Neural progenitor cell (in vitro differentiated cells): ENCODE measurements at regions not wholly inside any gene's neighbourhood (a gene's known extent, or its start where the extent isn't known, plus 50 kb on each side); places are given as distances from the start of the nearest gene placed in this dataset.

Experiments used
- DNase-seq: peaks from one replicate; pipeline ENCODE4 v3.0.0-alpha.2; 2016; ENCODE audit warnings: low spot score
- H2AFZ ChIP-seq: fragments of 200-600 bp; sonication (generic); replicated peaks from 2 replicates; pipeline ENCODE4 v1.6.1; 2016; ENCODE audit warnings: antibody characterized with exemption
- H3F3A ChIP-seq: fragments of 200-600 bp; sonication (generic); 2 replicates; pipeline ENCODE4 v1.6.1; 2016; ENCODE audit warnings: antibody characterized with exemption, low read depth
- H3K27ac ChIP-seq: fragments of 200-600 bp; sonication (generic); 2 replicates; pipeline ENCODE4 v1.5.1; 2016; ENCODE audit warnings: mild to moderate bottlenecking
- H3K27me3 ChIP-seq: fragments of 200-600 bp; sonication (generic); 2 replicates; pipeline ENCODE4 v1.6.1; 2016; ENCODE audit warnings: mild to moderate bottlenecking, moderate library complexity
- H3K36me3 ChIP-seq: fragments of 200-600 bp; sonication (generic); 2 replicates; pipeline ENCODE4 v1.5.1; 2016
- H3K4me1 ChIP-seq: fragments of 200-600 bp; sonication (generic); 2 replicates; pipeline ENCODE4 v1.6.1; 2016; ENCODE audit warnings: mixed run types
- H3K4me2 ChIP-seq: fragments of 200-600 bp; sonication (generic); 2 replicates; pipeline ENCODE4 v1.6.1; 2016
- H3K4me3 ChIP-seq: fragments of 200-600 bp; sonication (generic); 2 replicates; pipeline ENCODE4 v1.5.1; 2016
- H3K79me2 ChIP-seq: fragments of 200-600 bp; sonication (generic); 2 replicates; pipeline ENCODE4 v1.6.1; 2016; ENCODE audit warnings: low read depth
- H3K9ac ChIP-seq: fragments of 200-600 bp; sonication (generic); 2 replicates; pipeline ENCODE4 v1.6.1; 2016
- H3K9me3 ChIP-seq: fragments of 200-600 bp; sonication (generic); 2 replicates; pipeline ENCODE4 v1.5.1; 2016; ENCODE audit warnings: low read depth
- H4K20me1 ChIP-seq: fragments of 200-600 bp; sonication (generic); 2 replicates; pipeline ENCODE4 v1.6.1; 2016; ENCODE audit warnings: low read depth
- H3K27ac Mint-ChIP-seq: 3 replicates; pipeline ENCODE4 v1.8.0; 2021; ENCODE audit warnings: mixed read lengths
- H3K27me3 Mint-ChIP-seq: 2 replicates; pipeline ENCODE4 v1.8.0; 2022; ENCODE audit warnings: low read depth, mild to moderate bottlenecking, inconsistent platforms, moderate library complexity, mixed read lengths; ENCODE audit not compliant: insufficient read depth
- H3K36me3 Mint-ChIP-seq: 3 replicates; pipeline ENCODE4 v1.8.0; 2021; ENCODE audit warnings: mixed read lengths
- H3K4me1 Mint-ChIP-seq: 3 replicates; pipeline ENCODE4 v1.8.0; 2021; ENCODE audit warnings: mixed read lengths
- H3K4me3 Mint-ChIP-seq: 3 replicates; pipeline ENCODE4 v1.8.0; 2021; ENCODE audit warnings: mild to moderate bottlenecking, moderate library complexity, mixed read lengths
- H3K9me3 Mint-ChIP-seq: 3 replicates; pipeline ENCODE4 v1.8.0; 2020; ENCODE audit warnings: mixed read lengths
- EZH2 ChIP-seq: fragments of 200-600 bp; sonication (generic); IDR thresholded peaks from 2 replicates; pipeline ENCODE4 v1.6.1; 2017; ENCODE audit warnings: antibody characterized with exemption, mild to moderate bottlenecking, moderate library complexity
- EZH2phosphoT487 ChIP-seq: fragments of 200-600 bp; sonication (generic); IDR thresholded peaks from 2 replicates; pipeline ENCODE4 v1.6.1; 2017; ENCODE audit warnings: antibody characterized with exemption
- TF ChIP-seq, protein P1 (sequence below): fragments of 200-600 bp; sonication (generic); IDR thresholded peaks from 2 replicates; pipeline ENCODE4 v1.5.1; 2017; ENCODE audit warnings: antibody characterized with exemption, mild to moderate bottlenecking

DNA sequence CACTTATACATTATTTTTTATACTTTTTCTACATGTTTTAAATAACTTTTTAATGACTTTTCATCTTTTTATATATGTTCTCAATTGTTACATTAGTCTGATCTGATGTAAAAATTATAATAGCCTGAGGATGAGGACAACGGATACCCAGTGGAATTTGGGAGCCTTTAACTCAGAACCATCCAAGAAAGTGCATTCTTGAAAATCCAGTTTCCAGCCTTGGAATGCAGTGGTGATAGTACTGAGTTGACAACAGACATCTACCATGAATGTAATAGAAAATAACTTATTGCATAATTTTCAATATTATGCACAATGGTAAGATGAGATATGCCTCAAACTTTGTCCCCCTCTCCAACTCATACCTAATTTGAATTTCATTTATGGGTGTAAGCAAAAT lies 120.7 kb upstream of the ZC3H15 start:
- H3K4me3 ChIP-seq = no peak overlapping the region
- TF ChIP-seq EZH2phosphoT487 (no peak), EZH2 (no peak)
- TF ChIP-seq, protein P1, sequence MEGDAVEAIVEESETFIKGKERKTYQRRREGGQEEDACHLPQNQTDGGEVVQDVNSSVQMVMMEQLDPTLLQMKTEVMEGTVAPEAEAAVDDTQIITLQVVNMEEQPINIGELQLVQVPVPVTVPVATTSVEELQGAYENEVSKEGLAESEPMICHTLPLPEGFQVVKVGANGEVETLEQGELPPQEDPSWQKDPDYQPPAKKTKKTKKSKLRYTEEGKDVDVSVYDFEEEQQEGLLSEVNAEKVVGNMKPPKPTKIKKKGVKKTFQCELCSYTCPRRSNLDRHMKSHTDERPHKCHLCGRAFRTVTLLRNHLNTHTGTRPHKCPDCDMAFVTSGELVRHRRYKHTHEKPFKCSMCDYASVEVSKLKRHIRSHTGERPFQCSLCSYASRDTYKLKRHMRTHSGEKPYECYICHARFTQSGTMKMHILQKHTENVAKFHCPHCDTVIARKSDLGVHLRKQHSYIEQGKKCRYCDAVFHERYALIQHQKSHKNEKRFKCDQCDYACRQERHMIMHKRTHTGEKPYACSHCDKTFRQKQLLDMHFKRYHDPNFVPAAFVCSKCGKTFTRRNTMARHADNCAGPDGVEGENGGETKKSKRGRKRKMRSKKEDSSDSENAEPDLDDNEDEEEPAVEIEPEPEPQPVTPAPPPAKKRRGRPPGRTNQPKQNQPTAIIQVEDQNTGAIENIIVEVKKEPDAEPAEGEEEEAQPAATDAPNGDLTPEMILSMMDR = no peak
- no peaks in the 10 kb centered on the region for H3K36me3 ChIP-seq
- DNase-seq = no peak
- Mint-ChIP-seq H3K27me3 (no peaks in the 10 kb centered on the region), H3K36me3 (no peaks in the 10 kb centered on the region), H3K27ac (no peak overlapping the region), H3K4me1 (no peaks in the 10 kb centered on the region), H3K4me3 (no peak overlapping the region), H3K9me3 (no peaks in the 10 kb centered on the region)
- H4K20me1 ChIP-seq = no peaks in the 10 kb centered on the region
- H3K27ac ChIP-seq = no peak overlapping the region
- H3K4me2 ChIP-seq = no peak overlapping the region
- no peak overlapping the region for H3K9ac ChIP-seq
- H3K9me3 ChIP-seq = no peaks in the 10 kb centered on the region
- H3K79me2 ChIP-seq = no peaks in the 10 kb centered on the region
- no peaks in the 10 kb centered on the region for H3F3A ChIP-seq
- no peaks in the 10 kb centered on the region for H3K27me3 ChIP-seq
- H2AFZ ChIP-seq = no peak overlapping the region
- no peaks in the 10 kb centered on the region for H3K4me1 ChIP-seq

DNA sequence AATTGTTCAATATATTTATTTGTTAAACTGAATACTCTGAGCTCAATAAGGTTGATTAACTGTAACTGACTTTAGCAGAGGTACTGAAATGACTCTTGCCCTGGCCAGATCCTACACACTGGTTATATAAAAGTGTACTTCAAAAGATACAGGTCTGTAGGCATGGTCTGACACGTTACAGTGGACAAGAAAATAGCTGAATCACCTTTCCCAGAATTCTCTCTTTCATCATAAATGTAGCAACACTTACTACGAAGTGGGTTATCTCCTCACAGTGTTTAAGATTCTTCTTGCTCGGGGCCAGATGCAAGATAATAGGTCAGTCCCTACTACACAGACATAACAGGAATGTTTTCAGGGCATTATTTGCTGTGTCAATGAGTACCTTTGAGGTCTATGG lies 107.0 kb upstream of the ZC3H15 start:
- no peak overlapping the region for H3K4me3 Mint-ChIP-seq

DNA sequence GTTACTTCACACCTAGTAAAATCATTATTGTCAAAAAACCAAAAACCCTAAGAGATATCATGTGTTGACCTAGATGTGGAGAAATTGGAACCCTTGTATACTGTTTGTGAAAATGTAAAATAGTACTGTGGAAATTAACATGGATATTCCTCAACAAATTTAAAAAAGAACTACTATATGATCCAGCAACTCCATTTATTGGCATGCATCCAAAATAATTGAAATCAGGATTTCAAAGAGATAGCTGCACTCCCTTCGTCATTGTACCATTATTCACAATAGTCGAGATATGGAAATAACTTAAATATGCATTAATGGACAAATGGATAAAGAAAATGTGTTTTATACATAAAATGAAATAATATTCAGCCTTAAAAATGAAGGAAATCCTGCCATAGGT lies 105.3 kb upstream of the ZC3H15 start:
- Histone ChIP-seq H2AFZ (no peak overlapping the region), H3K36me3 (no peaks in the 10 kb centered on the region), H3K4me2 (no peak overlapping the region), H3K9ac (no peak overlapping the region), H4K20me1 (no peaks in the 10 kb centered on the region), H3K9me3 (no peaks in the 10 kb centered on the region), H3F3A (no peaks in the 10 kb centered on the region), H3K27me3 (no peaks in the 10 kb centered on the region), H3K4me1 (no peaks in the 10 kb centered on the region), H3K27ac (no peak overlapping the region), H3K4me3 (no peak overlapping the region), H3K79me2 (no peaks in the 10 kb centered on the region)
- Mint-ChIP-seq H3K36me3 (peaks cover 6% of the 10 kb centered on the region), H3K9me3 (peaks cover 11% of the 10 kb centered on the region), H3K4me3 (no peak overlapping the region), H3K27me3 (no peaks in the 10 kb centered on the region), H3K4me1 (no peaks in the 10 kb centered on the region), H3K27ac (no peak overlapping the region)
- no peak for DNase-seq
- TF ChIP-seq EZH2phosphoT487 (no peak), EZH2 (no peak)
- TF ChIP-seq, protein P1 = no peak

More for the DNA sequence above, 107.0 kb upstream of the ZC3H15 start:
- no peak overlapping the region for H3K27ac ChIP-seq
- no peaks in the 10 kb centered on the region for H3K79me2 ChIP-seq
- no peak overlapping the region for H3K4me3 ChIP-seq
- H4K20me1 ChIP-seq = no peaks in the 10 kb centered on the region
- TF ChIP-seq EZH2 (no peak), EZH2phosphoT487 (no peak)
- TF ChIP-seq, protein P1 = no peak
- H2AFZ ChIP-seq = no peak overlapping the region
- H3K9ac ChIP-seq = no peak overlapping the region
- H3K9me3 Mint-ChIP-seq = peaks cover 4% of the 10 kb centered on the region
- no peak overlapping the region for H3K4me2 ChIP-seq
- no peaks in the 10 kb centered on the region for H3K9me3 ChIP-seq
- H3K4me1 Mint-ChIP-seq = no peaks in the 10 kb centered on the region
- H3K27me3 ChIP-seq = no peaks in the 10 kb centered on the region
- no peak for DNase-seq
- H3K27ac Mint-ChIP-seq = no peak overlapping the region
- H3F3A ChIP-seq = no peaks in the 10 kb centered on the region
- H3K27me3 Mint-ChIP-seq = no peaks in the 10 kb centered on the region
- no peaks in the 10 kb centered on the region for H3K36me3 Mint-ChIP-seq
- H3K4me1 ChIP-seq = no peaks in the 10 kb centered on the region
- H3K36me3 ChIP-seq = no peaks in the 10 kb centered on the region
